Effector memory CD8-positive, alpha-beta T cell (primary cell): ENCODE measurements at regions not wholly inside any gene's neighbourhood (a gene's known extent, or its start where the extent isn't known, plus 50 kb on each side); places are given as distances from the start of the nearest gene placed in this dataset.

Experiments used
- ATAC-seq: fragments of 150-1000 bp; cut with Tn5 transposase; replicated peaks from 2 replicates; pipeline ENCODE4 v1.10.0; 2021; ENCODE audit warnings: mild to moderate bottlenecking, moderate library complexity
- DNase-seq, 3 experiments: peaks; one replicate each; pipeline ENCODE4 v3.0.0; 2021
- H3K27ac Mint-ChIP-seq, 2 donors: one replicate each; pipeline ENCODE4 v1.8.0; 2022; ENCODE audit warnings: mild to moderate bottlenecking in 2 of 2, mixed read lengths in 2 of 2, moderate library complexity in 2 of 2
- H3K27me3 Mint-ChIP-seq, 2 donors: one replicate each; pipeline ENCODE4 v1.8.0; 2022; ENCODE audit warnings: mixed read lengths in 2 of 2
- H3K36me3 Mint-ChIP-seq: one replicate; pipeline ENCODE4 v1.8.0; 2022; ENCODE audit warnings: mild to moderate bottlenecking, moderate library complexity, mixed read lengths; ENCODE audit not compliant: insufficient read depth
- H3K4me1 Mint-ChIP-seq, 2 donors: one replicate each; pipeline ENCODE4 v1.8.0; 2022; ENCODE audit warnings: low read depth in 2 of 2, mixed read lengths in 2 of 2
- H3K4me3 Mint-ChIP-seq, 2 donors: one replicate each; pipeline ENCODE4 v1.8.0; 2022; ENCODE audit warnings: mild to moderate bottlenecking in 2 of 2, mixed read lengths in 2 of 2, moderate library complexity in 2 of 2
- H3K9me3 Mint-ChIP-seq, 2 donors: one replicate each; pipeline ENCODE4 v1.8.0; 2022; ENCODE audit warnings: mixed read lengths in 2 of 2

DNA sequence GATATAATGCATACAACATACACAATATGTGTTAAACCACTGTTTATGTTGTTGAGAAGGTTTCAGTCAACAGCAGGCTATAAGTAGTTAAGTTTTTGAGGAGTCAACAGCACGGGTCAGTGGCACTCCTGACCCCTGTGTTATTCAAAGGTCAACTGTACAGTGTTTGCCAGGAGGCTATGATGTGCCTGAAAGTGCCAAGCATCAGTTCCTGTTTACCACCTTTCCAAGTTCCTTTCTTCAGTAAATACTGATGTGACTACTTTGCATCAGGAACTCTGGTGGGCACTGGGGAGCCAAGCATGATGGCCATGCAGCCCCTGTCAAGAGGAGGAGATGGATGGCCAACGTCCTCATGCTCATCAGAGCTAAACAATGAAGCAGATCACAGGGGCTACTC lies 224.4 kb upstream of the EXOC2 start:
- no peak overlapping the region for H3K27ac Mint-ChIP-seq
- ATAC-seq = no peak
- H3K4me3 Mint-ChIP-seq = no peak overlapping the region
- no peaks in the 10 kb centered on the region for H3K4me1 Mint-ChIP-seq
- H3K9me3 Mint-ChIP-seq = peaks cover 3 to 19% of the 10 kb centered on the region in 2 donors
- H3K36me3 Mint-ChIP-seq = peaks cover 3% of the 10 kb centered on the region
- H3K27me3 Mint-ChIP-seq = peaks cover 14 to 58% of the 10 kb centered on the region in 2 donors
- DNase-seq = no peak

DNA sequence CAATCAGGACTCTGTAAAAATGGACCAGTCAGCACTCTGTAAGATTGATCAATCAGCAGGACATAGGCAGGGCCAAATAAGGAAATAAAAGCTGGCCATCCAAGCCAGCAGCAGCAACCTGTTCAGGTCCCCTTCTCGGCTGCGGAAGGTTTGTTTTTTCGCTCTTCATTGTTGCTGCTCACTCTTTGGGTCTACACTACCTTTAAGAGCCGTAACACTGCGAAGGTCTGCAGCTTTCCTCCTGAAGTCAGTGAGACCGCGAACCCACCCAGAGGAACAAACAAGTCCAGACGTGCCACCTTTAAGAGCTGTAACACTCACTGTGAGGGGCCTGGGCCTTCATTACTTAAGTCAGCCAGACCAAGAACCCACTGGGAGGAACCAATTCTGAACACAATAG lies 223.2 kb upstream of the EXOC2 start:
- Mint-ChIP-seq H3K36me3 (peaks cover 3% of the 10 kb centered on the region), H3K4me1 (no peaks in the 10 kb centered on the region), H3K27ac (no peak overlapping the region), H3K27me3 (peaks cover 21 to 67% of the 10 kb centered on the region in 2 donors), H3K9me3 (peaks cover under 1 to 14% of the 10 kb centered on the region in 2 donors), H3K4me3 (no peak overlapping the region)
- no peak for DNase-seq
- ATAC-seq = no peak

DNA sequence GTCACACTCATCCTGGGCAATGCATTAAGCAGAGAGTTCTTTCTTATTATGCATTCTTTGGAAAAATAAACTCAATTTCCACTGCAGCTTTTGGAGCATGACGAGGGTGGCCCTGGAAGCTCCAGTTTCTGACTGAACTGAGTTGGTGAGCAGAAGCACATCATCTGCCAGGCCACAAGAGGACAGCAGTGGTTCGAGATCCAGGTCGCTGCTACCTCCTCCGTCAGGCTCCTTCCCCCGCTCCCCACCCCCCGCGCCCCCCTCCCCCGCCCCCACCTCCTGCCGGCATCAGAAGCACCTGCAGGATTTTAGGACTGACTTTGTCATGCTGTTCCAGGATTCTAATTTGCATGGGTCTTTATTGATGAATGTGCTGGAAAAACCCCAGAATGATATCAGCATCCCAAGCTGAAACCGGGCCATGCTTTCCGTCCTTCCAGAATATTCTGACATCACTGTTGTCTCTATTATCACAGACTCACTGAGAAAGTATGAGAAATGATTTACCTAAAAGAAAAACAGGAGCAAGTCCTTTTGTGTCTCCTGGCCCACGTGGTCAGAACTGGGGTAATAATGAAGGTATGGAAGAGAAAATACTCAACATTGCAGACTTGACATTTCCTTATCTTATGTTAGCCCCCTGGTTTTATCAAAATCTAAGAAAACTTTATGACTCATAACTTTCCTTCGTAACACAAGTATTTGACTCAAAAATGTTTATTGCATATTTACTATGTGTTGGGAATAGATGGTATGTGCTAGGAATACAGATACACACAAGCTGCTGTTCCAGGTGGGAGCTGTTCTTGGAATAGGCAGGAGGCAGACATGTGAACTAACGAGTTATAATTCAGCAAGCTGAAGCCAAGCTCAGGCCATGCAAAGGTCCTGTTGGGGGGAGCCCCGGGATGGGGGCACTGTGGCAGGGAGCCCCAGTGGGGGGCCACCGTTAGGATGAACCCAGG lies 220.2 kb upstream of the EXOC2 start:
- peaks cover 22 to 84% of the 10 kb centered on the region in 2 donors for H3K27me3 Mint-ChIP-seq
- DNase-seq (no peak), ATAC-seq (no peak)
- H3K27ac Mint-ChIP-seq = no peak overlapping the region
- no peaks in the 10 kb centered on the region for H3K4me1 Mint-ChIP-seq
- peaks cover 0 to 9% of the 10 kb centered on the region in 2 donors for H3K9me3 Mint-ChIP-seq
- peaks cover 3% of the 10 kb centered on the region for H3K36me3 Mint-ChIP-seq
- H3K4me3 Mint-ChIP-seq = no peak overlapping the region

DNA sequence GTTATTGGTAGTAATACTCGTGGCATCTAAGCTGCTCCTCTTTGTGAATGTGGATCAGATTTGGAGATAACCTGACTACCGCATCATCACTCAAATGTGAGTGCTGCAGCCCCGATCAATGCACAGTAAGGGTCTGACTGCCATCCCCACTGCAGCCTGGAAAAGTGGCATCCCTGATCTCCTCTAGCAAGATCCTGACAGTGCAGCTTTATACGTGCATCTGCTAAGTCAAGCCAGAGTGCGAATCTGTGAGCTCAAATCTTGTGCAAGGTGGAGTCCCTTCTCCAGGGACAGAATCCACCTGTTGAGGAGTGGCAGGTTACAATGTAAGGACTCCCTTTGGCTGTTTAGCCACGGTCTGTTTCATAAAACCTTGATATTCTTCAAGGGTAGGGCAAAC lies 215.0 kb upstream of the EXOC2 start:
- ATAC-seq = no peak
- Mint-ChIP-seq H3K36me3 (no peaks in the 10 kb centered on the region), H3K4me3 (no peak overlapping the region), H3K9me3 (no peaks in the 10 kb centered on the region), H3K27ac (no peak overlapping the region), H3K4me1 (no peaks in the 10 kb centered on the region), H3K27me3 (peaks cover 14 to 53% of the 10 kb centered on the region in 2 donors)
- DNase-seq = no peak

DNA sequence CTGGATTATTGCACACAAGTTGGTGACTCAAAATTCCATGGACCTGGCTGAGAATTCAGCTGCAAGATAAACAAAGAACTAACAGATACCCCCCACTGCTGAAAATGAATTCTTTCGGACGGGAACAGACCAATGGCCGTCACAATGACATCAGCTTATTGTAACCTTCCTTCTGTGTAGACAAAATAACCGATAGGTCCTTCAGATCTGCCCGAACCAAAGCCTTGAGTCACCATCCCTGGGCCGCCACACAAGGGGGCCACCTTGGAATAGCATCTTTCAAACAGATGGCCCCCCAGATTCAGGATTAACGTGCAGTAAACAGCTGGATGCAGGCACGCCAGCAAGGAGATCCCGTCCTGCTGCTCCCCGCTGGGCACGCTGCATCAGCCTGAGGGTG lies 214.0 kb upstream of the EXOC2 start:
- DNase-seq (no peak), ATAC-seq (no peak)
- Mint-ChIP-seq H3K27ac (no peak overlapping the region), H3K36me3 (no peaks in the 10 kb centered on the region), H3K9me3 (no peaks in the 10 kb centered on the region), H3K27me3 (peaks cover 7 to 49% of the 10 kb centered on the region in 2 donors), H3K4me1 (no peaks in the 10 kb centered on the region), H3K4me3 (no peak overlapping the region)

DNA sequence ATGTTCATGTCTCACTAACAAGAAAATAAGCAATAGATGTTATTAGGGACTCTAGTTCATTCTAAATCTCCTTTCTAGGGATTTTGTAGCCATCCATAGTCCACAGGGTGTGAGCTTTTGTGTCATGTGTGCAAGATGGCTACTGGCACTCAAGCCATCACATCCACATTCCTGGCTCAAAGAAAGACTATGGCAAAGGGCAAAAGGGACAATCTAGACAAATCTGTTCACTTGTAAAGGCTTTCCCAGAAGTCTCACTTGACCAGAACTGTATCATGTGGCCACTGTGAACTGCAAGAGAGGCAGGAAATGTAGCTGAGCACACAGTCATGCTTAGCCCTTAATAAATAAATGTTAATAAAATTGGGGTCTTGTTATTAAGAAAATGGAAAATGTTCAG lies 212.6 kb upstream of the EXOC2 start:
- H3K27ac Mint-ChIP-seq = no peak overlapping the region
- H3K27me3 Mint-ChIP-seq = peaks cover 10 to 47% of the 10 kb centered on the region in 2 donors
- no peak overlapping the region for H3K4me3 Mint-ChIP-seq
- DNase-seq = no peak
- ATAC-seq = no peak
- H3K9me3 Mint-ChIP-seq = no peaks in the 10 kb centered on the region
- no peaks in the 10 kb centered on the region for H3K36me3 Mint-ChIP-seq
- no peaks in the 10 kb centered on the region for H3K4me1 Mint-ChIP-seq

DNA sequence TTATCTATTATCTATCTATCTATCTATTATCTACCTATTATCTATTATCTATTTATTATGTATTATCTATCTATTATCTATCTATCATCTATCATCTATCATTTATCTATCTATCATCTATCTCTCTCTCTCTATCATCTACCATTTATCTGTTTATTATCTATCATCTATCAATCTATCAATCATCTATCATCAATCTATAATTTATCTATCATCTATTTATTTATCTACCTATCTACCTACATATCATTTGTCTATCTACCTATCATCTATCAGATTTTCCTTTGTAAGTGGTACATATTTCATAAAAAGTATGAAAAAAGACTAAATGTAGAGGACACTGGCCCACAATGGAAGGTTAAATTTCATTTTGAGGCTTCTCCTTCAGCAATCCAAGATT lies 212.1 kb upstream of the EXOC2 start:
- ATAC-seq (no peak), DNase-seq (no peak)
- Mint-ChIP-seq H3K27me3 (peaks cover 10 to 52% of the 10 kb centered on the region in 2 donors), H3K36me3 (no peaks in the 10 kb centered on the region), H3K4me3 (no peak overlapping the region), H3K9me3 (no peaks in the 10 kb centered on the region), H3K4me1 (no peaks in the 10 kb centered on the region), H3K27ac (no peak overlapping the region)

DNA sequence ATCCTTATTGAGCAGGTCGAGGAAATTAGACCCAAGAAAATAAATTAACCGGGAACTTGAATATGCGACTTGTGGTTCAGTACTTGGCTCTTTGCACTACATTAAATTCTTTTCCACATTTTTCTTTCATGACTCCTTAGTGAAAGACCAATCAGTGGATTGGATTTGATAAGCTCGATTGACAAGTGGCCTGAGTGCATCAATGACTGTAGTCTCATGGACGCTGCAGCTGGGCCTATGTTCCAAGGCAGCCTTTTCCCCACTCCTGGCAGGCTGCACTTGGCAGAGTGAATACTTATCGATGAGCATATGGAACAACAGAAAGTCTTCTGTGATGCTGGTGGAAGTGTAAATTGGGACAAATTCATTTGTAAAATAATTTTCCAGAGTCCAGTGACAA lies 210.8 kb upstream of the EXOC2 start:
- Mint-ChIP-seq H3K36me3 (no peaks in the 10 kb centered on the region), H3K27me3 (peaks cover 19 to 56% of the 10 kb centered on the region in 2 donors), H3K9me3 (no peaks in the 10 kb centered on the region), H3K4me3 (no peak overlapping the region), H3K27ac (no peak overlapping the region), H3K4me1 (no peaks in the 10 kb centered on the region)
- ATAC-seq (no peak), DNase-seq (no peak)

DNA sequence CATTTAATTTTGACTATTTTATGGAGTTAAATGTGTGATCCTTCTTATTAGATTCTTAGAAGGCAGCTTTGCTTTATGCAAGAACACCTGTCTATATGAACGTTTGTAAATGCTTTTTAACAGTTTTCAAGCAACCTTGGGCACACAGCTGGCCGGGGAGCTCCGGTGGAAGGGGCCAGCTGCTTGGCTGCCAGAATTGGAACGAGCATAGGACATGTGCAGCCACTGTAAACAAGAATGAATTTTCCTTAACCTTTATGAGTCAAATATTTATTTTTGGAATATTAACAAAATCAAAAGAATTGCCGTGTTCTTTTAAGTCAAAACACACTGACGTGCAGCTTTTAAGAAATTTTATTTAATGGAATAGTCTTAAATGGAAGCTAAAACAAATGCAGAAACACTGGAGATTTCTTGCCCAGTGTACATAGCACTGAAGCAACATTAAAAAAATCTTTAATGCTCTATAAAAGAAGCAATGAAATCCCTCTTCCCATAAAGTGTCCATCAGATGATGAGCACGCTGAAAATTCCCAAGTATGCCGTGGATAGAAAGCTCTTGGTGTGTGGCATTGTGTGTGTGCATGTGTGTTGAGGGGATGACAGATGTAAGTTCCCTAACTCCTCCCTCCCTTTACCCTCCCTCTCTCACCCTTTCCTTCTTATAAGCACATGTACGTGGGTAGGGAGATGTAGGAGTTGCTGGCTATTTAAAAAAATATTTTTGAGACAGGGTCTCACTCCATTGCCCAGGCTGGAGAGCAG lies 208.9 kb upstream of the EXOC2 start:
- peaks cover 38 to 56% of the 10 kb centered on the region in 2 donors for H3K27me3 Mint-ChIP-seq
- H3K4me1 Mint-ChIP-seq = no peaks in the 10 kb centered on the region
- H3K27ac Mint-ChIP-seq = no peak overlapping the region
- ATAC-seq (no peak), DNase-seq (no peak)
- no peak overlapping the region for H3K4me3 Mint-ChIP-seq
- no peaks in the 10 kb centered on the region for H3K36me3 Mint-ChIP-seq
- H3K9me3 Mint-ChIP-seq = no peaks in the 10 kb centered on the region

DNA sequence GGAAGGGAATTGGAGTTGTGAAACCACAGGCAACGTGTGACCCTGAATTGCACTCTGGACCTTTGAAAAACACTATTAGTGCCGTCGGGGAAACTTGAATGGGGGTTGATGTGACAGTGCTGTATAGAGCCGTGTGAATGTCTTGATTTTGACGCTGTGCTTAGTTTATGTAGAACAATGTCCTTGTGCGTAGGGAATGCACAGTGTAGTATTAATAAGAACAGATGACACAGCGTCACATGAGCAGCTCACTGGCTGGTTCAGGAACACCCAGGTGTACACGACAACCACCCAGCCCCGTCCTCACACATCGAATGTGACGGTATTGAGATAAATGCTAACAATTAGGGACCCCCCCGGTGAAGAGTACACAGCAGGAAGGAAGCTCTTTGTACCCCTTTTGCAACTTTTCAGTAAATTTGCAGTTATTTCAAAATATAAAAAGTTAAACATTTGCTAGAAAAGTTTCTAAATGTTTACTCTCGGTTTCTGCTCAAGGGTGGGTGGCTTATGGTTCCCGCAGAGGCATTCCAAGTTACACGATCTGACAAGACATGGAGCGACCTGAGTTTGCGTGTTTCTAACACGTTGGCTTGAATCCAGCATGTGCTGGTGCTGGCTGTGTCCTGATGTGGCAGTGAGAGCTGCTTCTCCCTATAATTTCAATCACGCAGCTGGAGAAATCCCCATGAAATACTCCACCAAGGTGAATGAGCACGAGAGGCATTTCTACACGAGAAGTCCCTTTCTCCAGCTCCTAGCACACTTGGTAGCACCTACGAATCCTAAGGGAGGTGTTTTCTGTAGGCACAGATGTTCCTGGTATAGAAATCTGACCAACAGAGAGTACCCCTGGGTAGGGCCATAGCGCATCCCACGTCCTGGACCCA lies 208.0 kb upstream of the EXOC2 start:
- Mint-ChIP-seq H3K4me3 (no peak overlapping the region), H3K4me1 (no peaks in the 10 kb centered on the region), H3K27me3 (peaks cover 47 to 63% of the 10 kb centered on the region in 2 donors), H3K27ac (no peak overlapping the region), H3K9me3 (no peaks in the 10 kb centered on the region), H3K36me3 (no peaks in the 10 kb centered on the region)
- DNase-seq (no peak), ATAC-seq (no peak)

DNA sequence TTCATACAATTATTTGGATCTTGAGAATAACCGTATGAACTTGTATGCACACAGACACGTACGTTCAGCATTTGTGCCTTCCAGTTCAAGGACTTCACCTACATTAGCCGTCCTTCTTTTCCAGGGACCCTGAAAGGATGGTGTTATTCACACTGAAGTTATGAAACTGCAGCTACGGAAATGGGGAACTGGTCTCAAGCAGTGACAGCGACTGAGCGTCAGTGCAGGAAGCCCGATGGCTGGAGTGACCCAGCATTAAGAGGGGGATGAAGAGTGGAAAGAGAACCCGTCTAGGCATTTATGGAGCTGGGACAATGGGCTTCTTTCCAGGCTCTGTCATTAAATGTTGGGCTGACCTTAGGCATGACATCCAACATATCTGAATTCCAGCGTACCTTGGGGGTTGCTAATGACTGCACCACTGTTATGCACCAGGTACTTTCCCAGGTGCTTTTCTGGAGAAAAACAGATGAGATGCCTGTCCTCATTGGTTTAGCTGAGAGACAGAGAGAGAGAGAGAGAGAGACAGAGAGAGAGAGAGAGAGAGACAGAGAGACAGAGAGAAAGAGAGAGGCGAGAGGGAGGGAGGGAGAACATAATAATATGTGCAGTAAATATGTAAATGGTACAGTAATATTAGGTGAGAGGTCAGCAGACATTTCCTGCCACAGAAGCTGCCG lies 204.7 kb upstream of the EXOC2 start:
- no peak overlapping the region for H3K27ac Mint-ChIP-seq
- no peaks in the 10 kb centered on the region for H3K9me3 Mint-ChIP-seq
- DNase-seq = no peak
- no peaks in the 10 kb centered on the region for H3K4me1 Mint-ChIP-seq
- ATAC-seq = no peak
- H3K27me3 Mint-ChIP-seq = peaks cover 47 to 70% of the 10 kb centered on the region in 2 donors
- no peaks in the 10 kb centered on the region for H3K36me3 Mint-ChIP-seq
- H3K4me3 Mint-ChIP-seq = no peak overlapping the region

DNA sequence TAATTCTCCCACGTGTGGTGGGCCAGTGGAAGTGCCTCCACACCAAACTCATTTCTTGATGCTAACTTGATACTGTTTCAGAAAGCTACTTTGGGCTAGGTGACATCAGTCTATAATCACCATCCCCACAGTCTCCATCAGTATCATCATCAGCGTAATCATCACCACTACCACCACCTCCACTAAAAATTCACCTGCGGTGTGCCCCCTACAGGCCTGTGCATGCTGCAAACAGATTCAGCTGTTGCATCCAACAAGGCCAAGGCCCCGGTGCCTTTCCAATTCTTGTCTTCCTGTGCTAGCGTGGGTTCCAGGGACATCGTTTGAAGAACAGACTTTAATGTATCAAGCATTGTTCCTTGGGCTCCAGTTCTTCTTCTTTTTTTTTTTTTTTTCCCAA lies 201.3 kb upstream of the EXOC2 start:
- no peak for DNase-seq
- H3K27me3 Mint-ChIP-seq = peaks cover 32 to 51% of the 10 kb centered on the region in 2 donors

DNA sequence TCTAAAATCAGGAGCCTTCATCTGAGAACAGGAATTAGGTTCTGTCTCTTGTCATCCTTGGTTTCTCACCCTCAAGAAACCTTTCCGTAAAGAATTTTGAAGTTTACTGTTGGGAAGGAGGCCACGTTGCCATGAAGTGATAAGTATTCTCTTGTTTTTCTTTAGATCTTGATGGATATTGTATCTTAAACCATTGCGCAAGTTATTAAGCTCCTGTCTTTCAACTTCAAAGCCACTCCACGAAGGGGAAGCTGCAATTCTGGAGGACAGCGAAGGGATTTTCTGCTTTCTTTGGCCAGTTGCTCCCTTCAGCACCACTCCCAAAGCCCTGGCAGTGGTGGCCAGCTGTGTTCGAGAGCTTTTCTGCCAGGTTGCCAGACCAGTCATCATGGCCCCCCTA lies 198.1 kb upstream of the EXOC2 start:
- ATAC-seq (no peak), DNase-seq (no peak)
- no peak overlapping the region for H3K27ac Mint-ChIP-seq
- no peaks in the 10 kb centered on the region for H3K4me1 Mint-ChIP-seq
- no peaks in the 10 kb centered on the region for H3K9me3 Mint-ChIP-seq
- no peak overlapping the region for H3K4me3 Mint-ChIP-seq
- no peaks in the 10 kb centered on the region for H3K36me3 Mint-ChIP-seq
- H3K27me3 Mint-ChIP-seq = peaks cover 10 to 30% of the 10 kb centered on the region in 2 donors

More for the DNA sequence above, 201.3 kb upstream of the EXOC2 start:
- Mint-ChIP-seq H3K27ac (no peak overlapping the region), H3K4me3 (no peak overlapping the region), H3K36me3 (no peaks in the 10 kb centered on the region), H3K9me3 (no peaks in the 10 kb centered on the region), H3K4me1 (no peaks in the 10 kb centered on the region)
- ATAC-seq = no peak
